ENCODE measurements at regions not wholly inside any gene's neighbourhood (a gene's known extent, or its start where the extent isn't known, plus 50 kb on each side); places are given as distances from the start of the nearest gene placed in this dataset.

DNA sequence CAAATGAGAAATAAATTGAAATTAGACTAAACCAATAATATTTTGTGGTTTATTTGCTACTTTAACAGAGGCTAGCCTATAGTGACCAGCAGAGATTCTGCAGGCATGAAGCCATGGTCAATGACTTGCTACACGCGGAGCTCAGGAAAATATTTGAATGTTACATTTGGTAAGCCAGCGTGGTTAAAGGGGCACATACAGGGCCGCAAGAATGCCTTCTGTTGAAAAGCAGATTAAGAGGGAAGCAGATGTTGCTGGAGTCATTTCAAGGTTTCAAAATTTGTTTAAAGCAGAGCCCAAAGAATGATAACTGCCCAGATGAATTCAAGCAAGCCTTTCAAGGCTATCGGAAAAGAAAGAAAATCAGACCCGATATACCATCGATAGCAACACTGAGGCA, 294.3 kb upstream of the MAN1A1 start:
- Histone ChIP-seq H3K79me2 (ENCODE audit: control insufficient read depth, insufficient read depth, low read length) (no peaks in the 10 kb centered on the region), H3K27ac (ENCODE audit: extremely low read depth, low read depth, low read length) (no peak overlapping the region), H3K9ac (ENCODE audit: insufficient read depth in 1 of 2, low read depth in 2 of 2, low read length in 2 of 2) (no peak overlapping the region), H3K4me1 (replicated peaks in 1 of 2; ENCODE audit: control insufficient read depth in 2 of 2, insufficient read depth in 2 of 2, low read length in 2 of 2) (no peaks in the 10 kb centered on the region), H3K36me3 (ENCODE audit: control insufficient read depth, insufficient read depth, low read length) (no peaks in the 10 kb centered on the region), H3K9me1 (ENCODE audit: control insufficient read depth, insufficient read depth, low read length) (no peaks in the 10 kb centered on the region), H2AFZ (ENCODE audit: low read depth, low read length) (no peak overlapping the region), H4K20me1 (replicated peaks; ENCODE audit: control insufficient read depth, insufficient read depth, low read length) (no peaks in the 10 kb centered on the region), H3K4me3 (no peak overlapping the region), H3K4me2 (ENCODE audit: insufficient read depth, low read length) (no peak overlapping the region), H3K27me3 (ENCODE audit: control insufficient read depth in 2 of 2, insufficient read depth in 2 of 2, low read length in 2 of 2) (no peaks in the 10 kb centered on the region), H3K9me3 (replicated peaks; ENCODE audit: control insufficient read depth, insufficient read depth, low read depth, low read length) (no peaks in the 10 kb centered on the region)
- in situ Hi-C loops (cut with MboI): no loop called here
- no peak for FAIRE-seq
- TF ChIP-seq MBD2 (IDR thresholded peaks at IDR 0.05; ENCODE audit: borderline replicate concordance, low read depth): no peak
- TF ChIP-seq, protein P1, sequence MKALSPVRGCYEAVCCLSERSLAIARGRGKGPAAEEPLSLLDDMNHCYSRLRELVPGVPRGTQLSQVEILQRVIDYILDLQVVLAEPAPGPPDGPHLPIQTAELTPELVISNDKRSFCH (CRISPR knock-in tag; IDR thresholded peaks at IDR 0.05): no peak
- TF ChIP-seq, protein P1 (tag; IDR thresholded peaks at IDR 0.05): no peak
- no peak for TF ChIP-seq ZNF224 (CRISPR knock-in tag; IDR thresholded peaks at IDR 0.05)
- TF ChIP-seq CSDE1 (IDR thresholded peaks at IDR 0.05): no peak
- no peak for TF ChIP-seq CREB3 (tag; conservative IDR thresholded peaks at IDR 0.05; ENCODE audit: low read depth)
- TF ChIP-seq BCLAF1 (IDR thresholded peaks at IDR 0.05; ENCODE audit: borderline replicate concordance in 1 of 2, control insufficient read depth in 1 of 2, low read depth in 2 of 2, low read length in 1 of 2): no peak
- no peak for TF ChIP-seq MYBL2 (IDR thresholded peaks at IDR 0.05; ENCODE audit: low read depth)
- TF ChIP-seq MYBL2 (CRISPR knock-in tag; IDR thresholded peaks at IDR 0.05; ENCODE audit: borderline replicate concordance): no peak
- TF ChIP-seq KLF1 (tag; IDR thresholded peaks at IDR 0.05): no peak
- TF ChIP-seq SPI1 (IDR thresholded peaks at IDR 0.05; ENCODE audit: borderline replicate concordance, low read depth, low read length): no peak
- DNase-seq (ENCODE audit: extremely low read depth in 1 of 4, low spot score in 3 of 4): no peak
- WGBS (ENCODE audit: insufficient coverage, low coverage, missing lambda C conversion rate): 89% methylated on average over 7 of the region's 7 CpGs
- POLR2A ChIA-PET: interaction anchor here (0.5 to 1.8 kb wide), 2 partner anchors 8 to 165 kb away, joined by 4 to 6 read pairs; no protein-coding TSS in a partner anchor
- intact Hi-C loops (cut with micrococcal nuclease): no loop called here
- no TSS peak for BruUV-seq (replicated peaks)
- CTCF ChIA-PET (ENCODE audit: low intra/inter-chr PET ratio): no interaction called here
- ATAC-seq: no peak
